HepG2 (cell line): ENCODE measurements at regions not wholly inside any gene's neighbourhood (a gene's known extent, or its start where the extent isn't known, plus 50 kb on each side); places are given as distances from the start of the nearest gene placed in this dataset.

Experiments
- ATAC-seq: fragments of 200-7000 bp; cut with Tn5 transposase; 3 replicates; pipeline ENCODE4 v1.9.1; 2020; ENCODE audit warnings: mild to moderate bottlenecking, moderate library complexity
- BruUV-seq: library from RNA; stranded (reverse); fragments of 400-500 nt; replicated peaks from 2 replicates; lab custom pipeline; 2021; lab: Mats Ljungman, UMichigan
- CTCF ChIA-PET: fragments of 300-600 bp; formaldehyde crosslinking; extraction: SDS; loops from one replicate; lab custom pipeline; 2021; ENCODE audit warnings: low total read pairs, inconsistent platforms, low intra/inter-chr PET ratio; lab: Yijun Ruan, JAX
- POLR2A ChIA-PET: fragments of 350-600 bp; sonication (Branson Sonifier 250); formaldehyde crosslinking; loops from one replicate; lab custom pipeline; 2020; ENCODE audit warnings: antibody characterized with exemption, inconsistent platforms; lab: Yijun Ruan, JAX
- DNase-seq: peaks from one replicate; pipeline ENCODE4 v3.0.0-alpha.2; 2015; ENCODE audit warnings: low spot score
- FAIRE-seq: peaks from 3 replicates; lab custom pipeline; 2011; peaks lifted over from hg19 to GRCh38; lab: Jason Lieb, UNC
- H2AFZ ChIP-seq: one replicate; pipeline ENCODE4 v1.6.1; 2011; ENCODE audit warnings: low read length, inconsistent platforms
- H3K27ac ChIP-seq: fragments of 300-600 bp; 3 replicates; pipeline ENCODE4 v1.8.0; 2011; ENCODE audit warnings: mixed run types, mild to moderate bottlenecking, mixed read lengths, low read length, inconsistent platforms; ENCODE audit not compliant: insufficient read depth; ENCODE audit errors: extremely low read length
- H3K27me3 ChIP-seq, 2 experiments: fragments of 200-600 bp in 1 of 2; 2 replicates in 1 of 2; 3 replicates in 1 of 2; pipeline versions ENCODE4 v1.6.0 to v1.8.0; 2011; ENCODE audit warnings: low read length in 2 of 2, mild to moderate bottlenecking in 2 of 2, moderate library complexity in 2 of 2, inconsistent platforms in 1 of 2; ENCODE audit not compliant: insufficient read depth in 2 of 2, control insufficient read depth in 1 of 2
- H3K36me3 ChIP-seq, 2 experiments: fragments of 200-600 bp in 1 of 2; replicated peaks in 1 of 2; 2 replicates in 1 of 2; 3 replicates in 1 of 2; pipeline versions ENCODE4 v1.5.1 to v1.8.0; 2011; ENCODE audit warnings: low read length in 2 of 2, inconsistent platforms in 1 of 2; ENCODE audit not compliant: insufficient read depth in 2 of 2, control insufficient read depth in 1 of 2
- H3K4me1 ChIP-seq: 2 replicates; pipeline ENCODE4 v1.5.1; 2012; ENCODE audit warnings: low read length, inconsistent platforms; ENCODE audit not compliant: insufficient read depth
- H3K4me2 ChIP-seq: 2 replicates; pipeline ENCODE4 v1.6.0; 2011; ENCODE audit warnings: low read depth, low read length, inconsistent platforms
- H3K4me3 ChIP-seq, 3 experiments: fragments of 200-600 bp in 1 of 3; sonication (generic), shearing (Covaris generic) in 1 of 3; replicated peaks in 1 of 3; 2 replicates each; pipeline ENCODE4 v1.5.1; 2011 to 2016; ENCODE audit warnings: low read length in 3 of 3, inconsistent platforms in 2 of 3, low read depth in 2 of 3, mild to moderate bottlenecking in 2 of 3, control low read depth in 1 of 3, mixed read lengths in 1 of 3; ENCODE audit not compliant: insufficient read depth in 1 of 3
- H3K79me2 ChIP-seq: one replicate; pipeline ENCODE4 v1.6.1; 2011; ENCODE audit warnings: low read length, inconsistent platforms; ENCODE audit not compliant: insufficient read depth
- H3K9ac ChIP-seq: 2 replicates; pipeline ENCODE4 v1.6.0; 2011; ENCODE audit warnings: mild to moderate bottlenecking, low read depth, low read length, inconsistent platforms; ENCODE audit not compliant: insufficient read depth
- H3K9me3 ChIP-seq: 2 replicates; pipeline ENCODE4 v1.5.1; 2012; ENCODE audit warnings: mild to moderate bottlenecking, low read length
- H4K20me1 ChIP-seq: 2 replicates; pipeline ENCODE4 v1.6.0; 2011; ENCODE audit warnings: inconsistent platforms, mild to moderate bottlenecking, low read length, moderate library complexity; ENCODE audit not compliant: insufficient read depth
- AKAP8 ChIP-seq: sonication (generic); formaldehyde crosslinking; IDR thresholded peaks from 2 replicates; pipeline ENCODE4 v1.5.1; 2020; ENCODE audit warnings: mild to moderate bottlenecking, missing genetic modification reagents
- CBFB ChIP-seq: sonication (generic); formaldehyde crosslinking; IDR thresholded peaks from 2 replicates; pipeline ENCODE4 v1.4.0; 2020; ENCODE audit warnings: missing genetic modification reagents
- CEBPB ChIP-seq: IDR thresholded peaks from 2 replicates; pipeline ENCODE4 v1.6.1; 2011; ENCODE audit warnings: low read depth, low read length, improper control_type of control experiment, borderline replicate concordance
- EHMT2 ChIP-seq: fragments of 200-600 bp; sonication (generic); IDR thresholded peaks from 2 replicates; pipeline ENCODE4 v1.7.0; 2017; ENCODE audit warnings: antibody characterized with exemption, low read depth, low read length, borderline replicate concordance
- ELF1 ChIP-seq: sonication (generic); formaldehyde crosslinking; IDR thresholded peaks from 2 replicates; pipeline ENCODE4 v1.4.0; 2020; ENCODE audit warnings: missing genetic modification reagents
- JUNB ChIP-seq: sonication (generic); formaldehyde crosslinking; IDR thresholded peaks from 2 replicates; pipeline ENCODE4 v1.8.0; 2022; ENCODE audit warnings: missing genetic modification reagents, mild to moderate bottlenecking, borderline replicate concordance
- MBD4 ChIP-seq: IDR thresholded peaks from 2 replicates; pipeline ENCODE4 v1.6.1; 2012; ENCODE audit warnings: low read length, inconsistent platforms, borderline replicate concordance
- MXI1 ChIP-seq: IDR thresholded peaks from 3 replicates; pipeline ENCODE4 v1.6.1; 2012; ENCODE audit warnings: low read depth, low read length, inconsistent platforms, borderline replicate concordance
- NFE2 ChIP-seq: sonication (generic); formaldehyde crosslinking; IDR thresholded peaks from 2 replicates; pipeline ENCODE4 v1.4.0; 2020; ENCODE audit warnings: missing genetic modification reagents
- RORA ChIP-seq: sonication (generic); formaldehyde crosslinking; IDR thresholded peaks from 2 replicates; pipeline ENCODE4 v1.5.0; 2020; ENCODE audit warnings: mild to moderate bottlenecking, missing genetic modification reagents, moderate library complexity
- ZMYM4 ChIP-seq: sonication (generic); formaldehyde crosslinking; IDR thresholded peaks from 2 replicates; pipeline ENCODE4 v1.8.1; 2023; ENCODE audit warnings: mild to moderate bottlenecking, missing genetic modification reagents
- ZNF234 ChIP-seq: sonication (generic); formaldehyde crosslinking; conservative IDR thresholded peaks from 2 replicates; pipeline ENCODE4 v1.5.1; 2020; ENCODE audit warnings: mild to moderate bottlenecking, missing genetic modification reagents
- ZNF235 ChIP-seq: sonication (generic); formaldehyde crosslinking; IDR thresholded peaks from 2 replicates; pipeline ENCODE4 v1.8.1; 2023; ENCODE audit warnings: mild to moderate bottlenecking, missing genetic modification reagents, borderline replicate concordance
- ZNF556 ChIP-seq: sonication (generic); formaldehyde crosslinking; IDR thresholded peaks from 2 replicates; pipeline ENCODE4 v1.4.0; 2020; ENCODE audit warnings: mild to moderate bottlenecking, missing genetic modification reagents, borderline replicate concordance
- ZNF768 ChIP-seq: sonication (generic); formaldehyde crosslinking; IDR thresholded peaks from 2 replicates; pipeline ENCODE4 v1.4.0; 2020; ENCODE audit warnings: missing genetic modification reagents
- WGBS: methylation state at CpG from one replicate; pipeline ENCODE4 v1.1.6; 2017; ENCODE audit warnings: low lambda C conversion rate; 5-methylcytosine and 5-hydroxymethylcytosine counted together
- in situ Hi-C: cut with HindIII; loops from 2 replicates; pipeline ENCODE4 v1.10.0; 2017; ENCODE audit warnings: low pct_unique_long_range_greater_than_20kb; ENCODE audit not compliant: extremely low pct_ligation_motif_present
- intact Hi-C: fragments of 100-400 bp; cut with micrococcal nuclease; formaldehyde crosslinking; loops from one replicate; pipeline ENCODE4 v1.10.0; 2022; ENCODE audit not compliant: unreplicated experiment
- TF ChIP-seq, protein P1 (sequence below): sonication (generic); IDR thresholded peaks from 2 replicates; pipeline ENCODE4 v1.6.1; 2016; ENCODE audit warnings: low read depth, borderline replicate concordance
- TF ChIP-seq, protein P2 (sequence below): sonication (generic); formaldehyde crosslinking; IDR thresholded peaks from 2 replicates; pipeline ENCODE4 v1.9.0; 2021; ENCODE audit warnings: missing genetic modification reagents, mild to moderate bottlenecking, borderline replicate concordance
- TF ChIP-seq, protein P3 (sequence below): sonication (generic); formaldehyde crosslinking; IDR thresholded peaks from 2 replicates; pipeline ENCODE4 v1.4.0; 2020; ENCODE audit warnings: missing genetic modification reagents, borderline replicate concordance
- TF ChIP-seq, protein P4 (sequence below): sonication (generic); formaldehyde crosslinking; IDR thresholded peaks from 2 replicates; pipeline ENCODE4 v1.5.0; 2020; ENCODE audit warnings: mild to moderate bottlenecking, missing genetic modification reagents

DNA sequence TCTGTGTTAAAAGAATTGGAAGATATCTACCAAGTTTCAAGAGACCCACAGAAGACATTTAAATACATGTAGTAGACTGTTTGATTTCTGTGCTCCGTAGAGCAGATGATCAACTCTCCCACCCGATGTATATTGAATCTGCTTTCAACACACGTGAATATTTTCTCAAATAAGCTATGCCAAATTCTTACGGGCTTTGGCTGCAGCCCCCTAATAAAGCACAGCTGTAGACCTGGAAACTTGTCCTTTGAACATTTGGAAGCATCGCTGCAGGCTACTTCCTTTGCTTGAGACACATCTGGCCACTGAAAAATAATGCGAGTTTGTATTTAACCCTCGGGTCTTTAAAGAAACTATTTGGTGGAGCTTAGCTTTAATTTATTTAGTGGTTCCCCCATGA is 98.3 kb upstream of the SELENOK start (continued):
- TF ChIP-seq AKAP8 (CRISPR knock-in tag): no peak
- TF ChIP-seq, protein P1, sequence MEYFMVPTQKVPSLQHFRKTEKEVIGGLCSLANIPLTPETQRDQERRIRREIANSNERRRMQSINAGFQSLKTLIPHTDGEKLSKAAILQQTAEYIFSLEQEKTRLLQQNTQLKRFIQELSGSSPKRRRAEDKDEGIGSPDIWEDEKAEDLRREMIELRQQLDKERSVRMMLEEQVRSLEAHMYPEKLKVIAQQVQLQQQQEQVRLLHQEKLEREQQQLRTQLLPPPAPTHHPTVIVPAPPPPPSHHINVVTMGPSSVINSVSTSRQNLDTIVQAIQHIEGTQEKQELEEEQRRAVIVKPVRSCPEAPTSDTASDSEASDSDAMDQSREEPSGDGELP: no peak
- no peak for TF ChIP-seq ZNF234
- TF ChIP-seq CBFB: no peak
- TF ChIP-seq NFE2 (CRISPR knock-in tag): no peak
- no peak for TF ChIP-seq ELF1 (CRISPR knock-in tag)
- TF ChIP-seq, protein P2, sequence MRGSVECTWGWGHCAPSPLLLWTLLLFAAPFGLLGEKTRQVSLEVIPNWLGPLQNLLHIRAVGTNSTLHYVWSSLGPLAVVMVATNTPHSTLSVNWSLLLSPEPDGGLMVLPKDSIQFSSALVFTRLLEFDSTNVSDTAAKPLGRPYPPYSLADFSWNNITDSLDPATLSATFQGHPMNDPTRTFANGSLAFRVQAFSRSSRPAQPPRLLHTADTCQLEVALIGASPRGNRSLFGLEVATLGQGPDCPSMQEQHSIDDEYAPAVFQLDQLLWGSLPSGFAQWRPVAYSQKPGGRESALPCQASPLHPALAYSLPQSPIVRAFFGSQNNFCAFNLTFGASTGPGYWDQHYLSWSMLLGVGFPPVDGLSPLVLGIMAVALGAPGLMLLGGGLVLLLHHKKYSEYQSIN (CRISPR knock-in tag): no peak
- TF ChIP-seq CEBPB: no peak
- TF ChIP-seq ZNF235 (CRISPR knock-in tag): no peak
- no peak for TF ChIP-seq RORA
- TF ChIP-seq JUNB (CRISPR knock-in tag): no peak
- TF ChIP-seq ZNF768 (CRISPR knock-in tag): no peak
- no peak for TF ChIP-seq MXI1
- TF ChIP-seq, all 625 proteins: peak for 0

DNA sequence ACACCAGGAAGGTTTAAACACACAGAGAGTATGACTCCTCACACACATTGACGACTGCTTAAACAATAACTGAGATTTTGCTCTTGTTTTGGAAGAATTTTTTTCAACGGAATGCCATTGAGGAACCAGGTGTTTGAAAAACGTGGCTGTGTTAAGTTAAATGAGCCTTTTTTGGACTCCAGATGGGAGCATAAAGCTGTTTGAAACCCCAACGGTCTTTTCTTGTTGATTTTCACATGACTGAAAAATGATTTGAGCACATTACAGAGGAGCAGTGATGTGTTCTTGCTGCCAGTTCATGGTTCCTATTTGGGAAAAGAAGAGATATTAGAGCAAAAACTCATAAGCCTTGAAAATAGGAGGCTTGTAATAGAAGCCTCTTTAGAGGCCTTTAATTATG is 97.8 kb upstream of the SELENOK start:
- H3K79me2 ChIP-seq: no peaks in the 10 kb centered on the region
- DNase-seq: no peak
- no peak overlapping the region for H3K9ac ChIP-seq
- ATAC-seq: no peak
- no peaks in the 10 kb centered on the region for H3K36me3 ChIP-seq
- no peak overlapping the region for H3K27ac ChIP-seq
- 0% methylated on average over 4 of the region's 4 CpGs for WGBS
- no peak overlapping the region for H3K4me3 ChIP-seq
- BruUV-seq: no TSS peak
- ChIA-PET CTCF (no interaction called here), POLR2A (no interaction called here)
- intact Hi-C loops (no loop called here), in situ Hi-C loops (no loop called here)
- FAIRE-seq: no peak
- no peaks in the 10 kb centered on the region for H3K4me1 ChIP-seq
- H3K9me3 ChIP-seq: no peaks in the 10 kb centered on the region
- no peak overlapping the region for H2AFZ ChIP-seq
- no peaks in the 10 kb centered on the region for H4K20me1 ChIP-seq
- H3K4me2 ChIP-seq: no peak overlapping the region
- H3K27me3 ChIP-seq: peaks cover 0 to under 1% of the 10 kb centered on the region in 2 experiments; a peak in 2 of 5 replicates
- TF ChIP-seq, protein P3, sequence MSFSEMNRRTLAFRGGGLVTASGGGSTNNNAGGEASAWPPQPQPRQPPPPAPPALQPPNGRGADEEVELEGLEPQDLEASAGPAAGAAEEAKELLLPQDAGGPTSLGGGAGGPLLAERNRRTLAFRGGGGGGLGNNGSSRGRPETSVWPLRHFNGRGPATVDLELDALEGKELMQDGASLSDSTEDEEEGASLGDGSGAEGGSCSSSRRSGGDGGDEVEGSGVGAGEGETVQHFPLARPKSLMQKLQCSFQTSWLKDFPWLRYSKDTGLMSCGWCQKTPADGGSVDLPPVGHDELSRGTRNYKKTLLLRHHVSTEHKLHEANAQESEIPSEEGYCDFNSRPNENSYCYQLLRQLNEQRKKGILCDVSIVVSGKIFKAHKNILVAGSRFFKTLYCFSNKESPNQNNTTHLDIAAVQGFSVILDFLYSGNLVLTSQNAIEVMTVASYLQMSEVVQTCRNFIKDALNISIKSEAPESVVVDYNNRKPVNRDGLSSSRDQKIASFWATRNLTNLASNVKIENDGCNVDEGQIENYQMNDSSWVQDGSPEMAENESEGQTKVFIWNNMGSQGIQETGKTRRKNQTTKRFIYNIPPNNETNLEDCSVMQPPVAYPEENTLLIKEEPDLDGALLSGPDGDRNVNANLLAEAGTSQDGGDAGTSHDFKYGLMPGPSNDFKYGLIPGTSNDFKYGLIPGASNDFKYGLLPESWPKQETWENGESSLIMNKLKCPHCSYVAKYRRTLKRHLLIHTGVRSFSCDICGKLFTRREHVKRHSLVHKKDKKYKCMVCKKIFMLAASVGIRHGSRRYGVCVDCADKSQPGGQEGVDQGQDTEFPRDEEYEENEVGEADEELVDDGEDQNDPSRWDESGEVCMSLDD (CRISPR knock-in tag): no peak
- TF ChIP-seq EHMT2: no peak
- TF ChIP-seq ZNF556 (CRISPR knock-in tag): no peak
- TF ChIP-seq, protein P4, sequence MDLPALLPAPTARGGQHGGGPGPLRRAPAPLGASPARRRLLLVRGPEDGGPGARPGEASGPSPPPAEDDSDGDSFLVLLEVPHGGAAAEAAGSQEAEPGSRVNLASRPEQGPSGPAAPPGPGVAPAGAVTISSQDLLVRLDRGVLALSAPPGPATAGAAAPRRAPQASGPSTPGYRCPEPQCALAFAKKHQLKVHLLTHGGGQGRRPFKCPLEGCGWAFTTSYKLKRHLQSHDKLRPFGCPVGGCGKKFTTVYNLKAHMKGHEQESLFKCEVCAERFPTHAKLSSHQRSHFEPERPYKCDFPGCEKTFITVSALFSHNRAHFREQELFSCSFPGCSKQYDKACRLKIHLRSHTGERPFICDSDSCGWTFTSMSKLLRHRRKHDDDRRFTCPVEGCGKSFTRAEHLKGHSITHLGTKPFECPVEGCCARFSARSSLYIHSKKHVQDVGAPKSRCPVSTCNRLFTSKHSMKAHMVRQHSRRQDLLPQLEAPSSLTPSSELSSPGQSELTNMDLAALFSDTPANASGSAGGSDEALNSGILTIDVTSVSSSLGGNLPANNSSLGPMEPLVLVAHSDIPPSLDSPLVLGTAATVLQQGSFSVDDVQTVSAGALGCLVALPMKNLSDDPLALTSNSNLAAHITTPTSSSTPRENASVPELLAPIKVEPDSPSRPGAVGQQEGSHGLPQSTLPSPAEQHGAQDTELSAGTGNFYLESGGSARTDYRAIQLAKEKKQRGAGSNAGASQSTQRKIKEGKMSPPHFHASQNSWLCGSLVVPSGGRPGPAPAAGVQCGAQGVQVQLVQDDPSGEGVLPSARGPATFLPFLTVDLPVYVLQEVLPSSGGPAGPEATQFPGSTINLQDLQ: no peak
- TF ChIP-seq ZMYM4 (CRISPR knock-in tag): no peak
- no peak for TF ChIP-seq MBD4
